GM12878 (cell line): ENCODE measurements at regions not wholly inside any gene's neighbourhood (a gene's known extent, or its start where the extent isn't known, plus 50 kb on each side); places are given as distances from the start of the nearest gene placed in this dataset.

Experiments used
- ATAC-seq: fragments of 200-7000 bp; cut with Tn5 transposase; 3 replicates; pipeline ENCODE4 v1.9.1; 2020; ENCODE audit warnings: mild to moderate bottlenecking, moderate library complexity
- BruUV-seq: library from RNA; stranded (reverse); fragments of 400-500 nt; replicated peaks from 2 replicates; lab custom pipeline; 2021; lab: Mats Ljungman, UMichigan
- CTCF ChIA-PET: fragments of 300-600 bp; sonication (Branson Sonifier 250); formaldehyde crosslinking; extraction: SDS; loops from one replicate; lab custom pipeline; 2021; ENCODE audit warnings: inconsistent platforms; lab: Yijun Ruan, JAX
- POLR2A ChIA-PET: fragments of 350-600 bp; formaldehyde crosslinking; extraction: SDS; loops from one replicate; lab custom pipeline; 2021; ENCODE audit warnings: inconsistent platforms; lab: Charles Lee
- RAD21 ChIA-PET: fragments of 300-600 bp; sonication (Branson Sonifier 250); formaldehyde crosslinking; loops from one replicate; lab custom pipeline; 2023; ENCODE audit warnings: antibody characterized with exemption; ENCODE audit not compliant: unreplicated experiment; lab: Charles Lee
- SMC1A ChIA-PET: fragments of 300-600 bp; sonication (Branson Sonifier 250); formaldehyde crosslinking; loops from one replicate; lab custom pipeline; 2023; ENCODE audit not compliant: unreplicated experiment, uncharacterized antibody; lab: Charles Lee
- DNase-seq: peaks from one replicate; pipeline ENCODE4 v3.0.0-alpha.2; 2011; ENCODE audit warnings: low read depth, low spot score
- FAIRE-seq: peaks from 3 replicates; lab custom pipeline; 2011; peaks lifted over from hg19 to GRCh38; lab: Jason Lieb, UNC
- H2AFZ ChIP-seq: 2 replicates; pipeline ENCODE4 v1.6.0; 2011; ENCODE audit warnings: low read depth, low read length, control low read depth; ENCODE audit not compliant: control insufficient read depth
- H3K27ac ChIP-seq: 2 replicates; pipeline ENCODE4 v1.5.1; 2011; ENCODE audit warnings: control low read depth; ENCODE audit not compliant: control insufficient read depth, insufficient read depth
- H3K27me3 ChIP-seq, 2 experiments: replicated peaks in 1 of 2; 2 replicates each; pipeline versions ENCODE4 v1.6.0 to v1.6.1; 2011; ENCODE audit warnings: low read length in 1 of 2; ENCODE audit not compliant: control insufficient read depth in 2 of 2, insufficient read depth in 2 of 2
- H3K36me3 ChIP-seq, 2 experiments: 2 replicates each; pipeline ENCODE4 v1.5.1; 2011; ENCODE audit warnings: low read length in 1 of 2; ENCODE audit not compliant: control insufficient read depth in 2 of 2, insufficient read depth in 2 of 2
- H3K4me1 ChIP-seq: 2 replicates; pipeline ENCODE4 v1.6.1; 2011; ENCODE audit warnings: mild to moderate bottlenecking, low read length, moderate library complexity, mixed read lengths; ENCODE audit not compliant: control insufficient read depth, insufficient read depth
- H3K4me2 ChIP-seq: 2 replicates; pipeline ENCODE4 v1.6.0; 2011; ENCODE audit warnings: control low read depth; ENCODE audit not compliant: control insufficient read depth, insufficient read depth
- H3K4me3 ChIP-seq: fragments of 200-600 bp; sonication (generic); 2 replicates; pipeline ENCODE4 v1.5.1; 2016
- H3K79me2 ChIP-seq: 2 replicates; pipeline ENCODE4 v1.6.0; 2011; ENCODE audit warnings: low read length; ENCODE audit not compliant: control insufficient read depth, insufficient read depth
- H3K9ac ChIP-seq: 2 replicates; pipeline ENCODE4 v1.8.0; 2011; ENCODE audit warnings: low read length, control low read depth, mixed read lengths; ENCODE audit not compliant: control insufficient read depth, insufficient read depth
- H3K9me3 ChIP-seq: replicated peaks from 3 replicates; pipeline ENCODE4 v1.5.1; 2011; ENCODE audit warnings: mild to moderate bottlenecking, low read length; ENCODE audit not compliant: control insufficient read depth, insufficient read depth
- H4K20me1 ChIP-seq: 2 replicates; pipeline ENCODE4 v1.6.0; 2011; ENCODE audit not compliant: control insufficient read depth, insufficient read depth
- BACH1 ChIP-seq: fragments of 450-650 bp; IDR thresholded peaks from 2 replicates; pipeline ENCODE4 v1.6.1; 2017; ENCODE audit warnings: mild to moderate bottlenecking, borderline replicate concordance
- CBX3 ChIP-seq: fragments of 200-600 bp; sonication (generic); IDR thresholded peaks from 2 replicates; pipeline ENCODE4 v1.6.1; 2016; ENCODE audit warnings: low read depth, borderline replicate concordance
- CBX5 ChIP-seq: sonication (generic); IDR thresholded peaks from 2 replicates; pipeline ENCODE4 v1.6.1; 2016; ENCODE audit warnings: low read depth, moderate library complexity, mild to moderate bottlenecking, inconsistent platforms
- EP300 ChIP-seq, 2 experiments: fragments of 150-350 bp in 1 of 2; IDR thresholded peaks; 2 replicates each; pipeline ENCODE4 v1.6.1; 2011 to 2012; ENCODE audit warnings: low read depth in 2 of 2, low read length in 2 of 2, borderline replicate concordance in 1 of 2, improper control_type of control experiment in 1 of 2, inconsistent platforms in 1 of 2; ENCODE audit not compliant: control insufficient read depth in 1 of 2
- HCFC1 ChIP-seq: fragments of 150-350 bp; IDR thresholded peaks from 2 replicates; pipeline ENCODE4 v1.6.1; 2014; ENCODE audit warnings: low read length
- HDAC2 ChIP-seq: fragments of 200-600 bp; sonication (generic); IDR thresholded peaks from 2 replicates; pipeline ENCODE4 v1.6.1; 2017
- IKZF1 ChIP-seq: fragments of 450-650 bp; conservative IDR thresholded peaks from 2 replicates; pipeline ENCODE4 v1.6.1; 2017; ENCODE audit warnings: antibody characterized with exemption, mild to moderate bottlenecking
- IKZF2 ChIP-seq, 2 experiments: fragments of 450-650 bp; IDR thresholded peaks; 2 replicates each; pipeline ENCODE4 v1.6.1; 2017; ENCODE audit warnings: mild to moderate bottlenecking in 2 of 2, moderate library complexity in 2 of 2
- POLR2AphosphoS2 ChIP-seq: IDR thresholded peaks from 2 replicates; pipeline ENCODE4 v1.6.1; 2011; ENCODE audit warnings: low read depth, mild to moderate bottlenecking, low read length, improper control_type of control experiment, moderate library complexity
- RAD51 ChIP-seq: fragments of 450-650 bp; IDR thresholded peaks from 2 replicates; pipeline ENCODE4 v1.6.1; 2016; ENCODE audit warnings: moderate library complexity, mild to moderate bottlenecking, inconsistent platforms
- RUNX3 ChIP-seq: IDR thresholded peaks from 2 replicates; pipeline ENCODE4 v1.6.1; 2012; ENCODE audit warnings: low read length, inconsistent platforms
- ZNF207 ChIP-seq: fragments of 450-650 bp; IDR thresholded peaks from 2 replicates; pipeline ENCODE4 v1.6.1; 2014; ENCODE audit warnings: antibody characterized with exemption, mild to moderate bottlenecking, borderline replicate concordance
- ZNF274 ChIP-seq: IDR thresholded peaks from one replicate; pipeline ENCODE4 v1.8.0; 2011; ENCODE audit not compliant: insufficient read length, insufficient read depth
- WGBS: methylation state at CpG from one replicate; pipeline ENCODE4 v1.1.6; 2016; ENCODE audit warnings: low lambda C conversion rate; ENCODE audit not compliant: insufficient replicate concordance, insufficient coverage; ENCODE audit errors: missing lambda C conversion rate; 5-methylcytosine and 5-hydroxymethylcytosine counted together
- in situ Hi-C: fragments of 300-500 bp; cut with MboI; formaldehyde crosslinking; loops from 9 replicates; pipeline ENCODE4 v1.14.3; 2018; ENCODE audit warnings: mixed read lengths
- intact Hi-C: fragments of 100-400 bp; cut with micrococcal nuclease; formaldehyde crosslinking; loops from one replicate; pipeline ENCODE4 v1.14.2; 2022; ENCODE audit not compliant: unreplicated experiment
- TF ChIP-seq, protein P1 (sequence below): IDR thresholded peaks from 2 replicates; pipeline ENCODE4 v1.6.1; 2012; ENCODE audit warnings: improper control_type of control experiment, low read depth, low read length; ENCODE audit not compliant: insufficient replicate concordance
- TF ChIP-seq, protein P2 (sequence below): fragments of 450-650 bp; IDR thresholded peaks from 2 replicates; pipeline ENCODE4 v1.6.1; 2016; ENCODE audit warnings: mild to moderate bottlenecking
- TF ChIP-seq, protein P3 (sequence below): fragments of 450-650 bp; conservative IDR thresholded peaks from 2 replicates; pipeline ENCODE4 v1.6.1; 2017; ENCODE audit warnings: mild to moderate bottlenecking, moderate library complexity
- TF ChIP-seq, protein P4 (sequence below): IDR thresholded peaks from 2 replicates; pipeline ENCODE4 v1.6.1; 2011; ENCODE audit warnings: low read depth, mild to moderate bottlenecking, low read length, moderate library complexity, borderline replicate concordance; ENCODE audit errors: extremely low read depth

DNA sequence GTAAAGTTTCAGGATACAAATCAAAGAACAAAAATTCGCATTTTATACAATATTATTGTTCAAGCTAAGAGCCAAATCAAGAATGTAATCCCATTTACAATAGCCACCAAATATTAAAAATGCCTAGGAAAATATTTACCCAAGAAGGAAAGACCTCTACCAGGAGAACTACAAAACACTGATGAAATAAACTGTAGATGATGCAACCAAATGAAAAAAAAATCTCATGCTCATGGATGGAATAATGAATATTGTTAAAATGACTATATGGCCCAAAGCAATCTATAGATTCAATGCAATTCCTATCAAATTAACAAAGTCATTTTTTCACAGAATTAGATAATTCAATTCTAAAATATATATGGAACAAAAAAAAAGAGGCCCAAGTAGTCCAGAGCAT, 708.8 kb upstream of the MAN1A1 start:
- Histone ChIP-seq H3K9ac (no peak overlapping the region), H3K79me2 (no peaks in the 10 kb centered on the region), H3K36me3 (no peaks in the 10 kb centered on the region), H4K20me1 (no peaks in the 10 kb centered on the region), H3K4me2 (no peak overlapping the region), H3K27me3 (no peaks in the 10 kb centered on the region), H3K27ac (no peak overlapping the region), H3K4me1 (no peaks in the 10 kb centered on the region), H3K4me3 (no peak overlapping the region), H2AFZ (no peak overlapping the region), H3K9me3 (no peaks in the 10 kb centered on the region)
- no peak for FAIRE-seq
- no peak for DNase-seq
- ChIA-PET RAD21 (no interaction called here), POLR2A (interaction anchor here (0.6 kb wide), 1 partner anchor 309 kb away, joined by 4 read pairs; no protein-coding TSS in a partner anchor), CTCF (interaction anchor here (1.0 kb wide), 1 partner anchor 929 kb away, joined by 3 read pairs; no protein-coding TSS in a partner anchor), SMC1A (no interaction called here)
- in situ Hi-C loops = no loop called here
- 0% methylated on average over 1 of the region's 1 CpG for WGBS
- intact Hi-C loops = loop anchor here (5.0 kb wide), 2 partner anchors 316 to 911 kb away; no protein-coding TSS in a partner anchor
- no TSS peak for BruUV-seq
- no peak for ATAC-seq
- TF ChIP-seq HCFC1 (no peak), ZNF274 (no peak), RUNX3 (no peak), IKZF2 (IDR thresholded peaks at IDR 0.05) (no peak), ZNF207 (no peak), IKZF1 (no peak), EP300 (IDR thresholded peaks at IDR 0.05; ENCODE audit: borderline replicate concordance in 1 of 2, control insufficient read depth in 1 of 2, low read depth in 2 of 2, low read length in 2 of 2) (no peak), HDAC2 (no peak), RAD51 (no peak), POLR2AphosphoS2 (no peak), CBX5 (no peak), CBX3 (no peak), BACH1 (no peak)
- TF ChIP-seq, protein P1, sequence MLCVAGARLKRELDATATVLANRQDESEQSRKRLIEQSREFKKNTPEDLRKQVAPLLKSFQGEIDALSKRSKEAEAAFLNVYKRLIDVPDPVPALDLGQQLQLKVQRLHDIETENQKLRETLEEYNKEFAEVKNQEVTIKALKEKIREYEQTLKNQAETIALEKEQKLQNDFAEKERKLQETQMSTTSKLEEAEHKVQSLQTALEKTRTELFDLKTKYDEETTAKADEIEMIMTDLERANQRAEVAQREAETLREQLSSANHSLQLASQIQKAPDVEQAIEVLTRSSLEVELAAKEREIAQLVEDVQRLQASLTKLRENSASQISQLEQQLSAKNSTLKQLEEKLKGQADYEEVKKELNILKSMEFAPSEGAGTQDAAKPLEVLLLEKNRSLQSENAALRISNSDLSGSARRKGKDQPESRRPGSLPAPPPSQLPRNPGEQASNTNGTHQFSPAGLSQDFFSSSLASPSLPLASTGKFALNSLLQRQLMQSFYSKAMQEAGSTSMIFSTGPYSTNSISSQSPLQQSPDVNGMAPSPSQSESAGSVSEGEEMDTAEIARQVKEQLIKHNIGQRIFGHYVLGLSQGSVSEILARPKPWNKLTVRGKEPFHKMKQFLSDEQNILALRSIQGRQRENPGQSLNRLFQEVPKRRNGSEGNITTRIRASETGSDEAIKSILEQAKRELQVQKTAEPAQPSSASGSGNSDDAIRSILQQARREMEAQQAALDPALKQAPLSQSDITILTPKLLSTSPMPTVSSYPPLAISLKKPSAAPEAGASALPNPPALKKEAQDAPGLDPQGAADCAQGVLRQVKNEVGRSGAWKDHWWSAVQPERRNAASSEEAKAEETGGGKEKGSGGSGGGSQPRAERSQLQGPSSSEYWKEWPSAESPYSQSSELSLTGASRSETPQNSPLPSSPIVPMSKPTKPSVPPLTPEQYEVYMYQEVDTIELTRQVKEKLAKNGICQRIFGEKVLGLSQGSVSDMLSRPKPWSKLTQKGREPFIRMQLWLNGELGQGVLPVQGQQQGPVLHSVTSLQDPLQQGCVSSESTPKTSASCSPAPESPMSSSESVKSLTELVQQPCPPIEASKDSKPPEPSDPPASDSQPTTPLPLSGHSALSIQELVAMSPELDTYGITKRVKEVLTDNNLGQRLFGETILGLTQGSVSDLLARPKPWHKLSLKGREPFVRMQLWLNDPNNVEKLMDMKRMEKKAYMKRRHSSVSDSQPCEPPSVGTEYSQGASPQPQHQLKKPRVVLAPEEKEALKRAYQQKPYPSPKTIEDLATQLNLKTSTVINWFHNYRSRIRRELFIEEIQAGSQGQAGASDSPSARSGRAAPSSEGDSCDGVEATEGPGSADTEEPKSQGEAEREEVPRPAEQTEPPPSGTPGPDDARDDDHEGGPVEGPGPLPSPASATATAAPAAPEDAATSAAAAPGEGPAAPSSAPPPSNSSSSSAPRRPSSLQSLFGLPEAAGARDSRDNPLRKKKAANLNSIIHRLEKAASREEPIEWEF = no peak
- TF ChIP-seq, protein P2, sequence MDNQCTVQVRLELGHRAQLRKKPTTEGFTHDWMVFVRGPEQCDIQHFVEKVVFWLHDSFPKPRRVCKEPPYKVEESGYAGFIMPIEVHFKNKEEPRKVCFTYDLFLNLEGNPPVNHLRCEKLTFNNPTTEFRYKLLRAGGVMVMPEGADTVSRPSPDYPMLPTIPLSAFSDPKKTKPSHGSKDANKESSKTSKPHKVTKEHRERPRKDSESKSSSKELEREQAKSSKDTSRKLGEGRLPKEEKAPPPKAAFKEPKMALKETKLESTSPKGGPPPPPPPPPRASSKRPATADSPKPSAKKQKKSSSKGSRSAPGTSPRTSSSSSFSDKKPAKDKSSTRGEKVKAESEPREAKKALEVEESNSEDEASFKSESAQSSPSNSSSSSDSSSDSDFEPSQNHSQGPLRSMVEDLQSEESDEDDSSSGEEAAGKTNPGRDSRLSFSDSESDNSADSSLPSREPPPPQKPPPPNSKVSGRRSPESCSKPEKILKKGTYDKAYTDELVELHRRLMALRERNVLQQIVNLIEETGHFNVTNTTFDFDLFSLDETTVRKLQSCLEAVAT = no peak
- TF ChIP-seq, protein P3, sequence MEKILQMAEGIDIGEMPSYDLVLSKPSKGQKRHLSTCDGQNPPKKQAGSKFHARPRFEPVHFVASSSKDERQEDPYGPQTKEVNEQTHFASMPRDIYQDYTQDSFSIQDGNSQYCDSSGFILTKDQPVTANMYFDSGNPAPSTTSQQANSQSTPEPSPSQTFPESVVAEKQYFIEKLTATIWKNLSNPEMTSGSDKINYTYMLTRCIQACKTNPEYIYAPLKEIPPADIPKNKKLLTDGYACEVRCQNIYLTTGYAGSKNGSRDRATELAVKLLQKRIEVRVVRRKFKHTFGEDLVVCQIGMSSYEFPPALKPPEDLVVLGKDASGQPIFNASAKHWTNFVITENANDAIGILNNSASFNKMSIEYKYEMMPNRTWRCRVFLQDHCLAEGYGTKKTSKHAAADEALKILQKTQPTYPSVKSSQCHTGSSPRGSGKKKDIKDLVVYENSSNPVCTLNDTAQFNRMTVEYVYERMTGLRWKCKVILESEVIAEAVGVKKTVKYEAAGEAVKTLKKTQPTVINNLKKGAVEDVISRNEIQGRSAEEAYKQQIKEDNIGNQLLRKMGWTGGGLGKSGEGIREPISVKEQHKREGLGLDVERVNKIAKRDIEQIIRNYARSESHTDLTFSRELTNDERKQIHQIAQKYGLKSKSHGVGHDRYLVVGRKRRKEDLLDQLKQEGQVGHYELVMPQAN = no peak
- TF ChIP-seq, protein P4, sequence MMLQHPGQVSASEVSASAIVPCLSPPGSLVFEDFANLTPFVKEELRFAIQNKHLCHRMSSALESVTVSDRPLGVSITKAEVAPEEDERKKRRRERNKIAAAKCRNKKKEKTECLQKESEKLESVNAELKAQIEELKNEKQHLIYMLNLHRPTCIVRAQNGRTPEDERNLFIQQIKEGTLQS = no peak
